A549 (cell line): ENCODE measurements at regions not wholly inside any gene's neighbourhood (a gene's known extent, or its start where the extent isn't known, plus 50 kb on each side); places are given as distances from the start of the nearest gene placed in this dataset.

Experiments
- EP300 ChIP-seq, 2 experiments: fragments of >200 bp; sonication (Bioruptor Twin); formaldehyde crosslinking; IDR thresholded peaks; 2 replicates in 1 of 2; 3 replicates in 1 of 2; pipeline ENCODE4 v1.6.1; 2016 to 2017
- FOXS1 ChIP-seq: fragments of 250-450 bp; sonication (Bioruptor Pico); IDR thresholded peaks from 2 replicates; pipeline ENCODE4 v1.5.0; 2020; ENCODE audit warnings: mild to moderate bottlenecking, moderate library complexity
- HDAC2 ChIP-seq: fragments of 200-600 bp; sonication (generic); IDR thresholded peaks from 2 replicates; pipeline ENCODE4 v1.6.1; 2016
- KDM5A ChIP-seq: fragments of 200-600 bp; sonication (generic); IDR thresholded peaks from 2 replicates; pipeline ENCODE4 v1.6.1; 2016; ENCODE audit warnings: antibody characterized with exemption, mild to moderate bottlenecking
- POLR2A ChIP-seq: IDR thresholded peaks from 2 replicates; pipeline ENCODE4 v1.6.1; 2012; ENCODE audit warnings: mild to moderate bottlenecking, low read length
- RFX5 ChIP-seq: fragments of 450-650 bp; IDR thresholded peaks from 2 replicates; pipeline ENCODE4 v1.7.1; 2014; ENCODE audit warnings: antibody characterized with exemption, mild to moderate bottlenecking, moderate library complexity
- TP53 ChIP-seq: fragments of 250-450 bp; sonication (Bioruptor Pico); IDR thresholded peaks from 2 replicates; pipeline ENCODE4 v1.5.0; 2021; ENCODE audit warnings: mild to moderate bottlenecking, moderate library complexity
- TF ChIP-seq, protein P1 (sequence below): fragments of >200 bp; sonication (Bioruptor Twin); formaldehyde crosslinking; IDR thresholded peaks from 3 replicates; pipeline ENCODE4 v1.5.1; 2016
- TF ChIP-seq, protein P2 (sequence below): fragments of 250-450 bp; sonication (Bioruptor Pico); IDR thresholded peaks from 2 replicates; pipeline ENCODE4 v1.5.0; 2021; ENCODE audit warnings: mild to moderate bottlenecking, moderate library complexity, borderline replicate concordance
- TF ChIP-seq, protein P3 (sequence below): IDR thresholded peaks from 2 replicates; pipeline ENCODE4 v1.6.1; 2012

DNA sequence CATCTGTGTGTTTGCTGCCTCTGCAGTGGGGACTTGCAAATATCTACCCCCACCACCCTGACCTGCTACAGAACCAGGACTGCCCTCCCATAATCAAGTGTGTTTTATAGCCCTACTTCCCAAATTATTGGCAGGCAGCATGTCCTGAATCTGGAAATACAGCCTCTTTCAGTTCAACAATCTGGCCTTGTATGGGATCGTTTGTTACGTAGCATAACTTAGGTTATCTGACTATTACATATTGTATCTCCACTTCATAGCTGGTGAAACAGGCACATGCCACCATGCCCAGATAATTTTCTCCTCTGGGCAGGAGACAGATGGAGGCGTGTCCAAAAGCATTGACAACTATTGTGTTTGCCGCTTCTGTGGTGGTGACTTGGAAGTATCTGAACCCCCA, 66.7 kb upstream of the ADGRL1 start:
- no peak for TF ChIP-seq RFX5
- TF ChIP-seq, protein P1, sequence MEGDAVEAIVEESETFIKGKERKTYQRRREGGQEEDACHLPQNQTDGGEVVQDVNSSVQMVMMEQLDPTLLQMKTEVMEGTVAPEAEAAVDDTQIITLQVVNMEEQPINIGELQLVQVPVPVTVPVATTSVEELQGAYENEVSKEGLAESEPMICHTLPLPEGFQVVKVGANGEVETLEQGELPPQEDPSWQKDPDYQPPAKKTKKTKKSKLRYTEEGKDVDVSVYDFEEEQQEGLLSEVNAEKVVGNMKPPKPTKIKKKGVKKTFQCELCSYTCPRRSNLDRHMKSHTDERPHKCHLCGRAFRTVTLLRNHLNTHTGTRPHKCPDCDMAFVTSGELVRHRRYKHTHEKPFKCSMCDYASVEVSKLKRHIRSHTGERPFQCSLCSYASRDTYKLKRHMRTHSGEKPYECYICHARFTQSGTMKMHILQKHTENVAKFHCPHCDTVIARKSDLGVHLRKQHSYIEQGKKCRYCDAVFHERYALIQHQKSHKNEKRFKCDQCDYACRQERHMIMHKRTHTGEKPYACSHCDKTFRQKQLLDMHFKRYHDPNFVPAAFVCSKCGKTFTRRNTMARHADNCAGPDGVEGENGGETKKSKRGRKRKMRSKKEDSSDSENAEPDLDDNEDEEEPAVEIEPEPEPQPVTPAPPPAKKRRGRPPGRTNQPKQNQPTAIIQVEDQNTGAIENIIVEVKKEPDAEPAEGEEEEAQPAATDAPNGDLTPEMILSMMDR = no peak
- no peak for TF ChIP-seq POLR2A
- TF ChIP-seq, protein P2, sequence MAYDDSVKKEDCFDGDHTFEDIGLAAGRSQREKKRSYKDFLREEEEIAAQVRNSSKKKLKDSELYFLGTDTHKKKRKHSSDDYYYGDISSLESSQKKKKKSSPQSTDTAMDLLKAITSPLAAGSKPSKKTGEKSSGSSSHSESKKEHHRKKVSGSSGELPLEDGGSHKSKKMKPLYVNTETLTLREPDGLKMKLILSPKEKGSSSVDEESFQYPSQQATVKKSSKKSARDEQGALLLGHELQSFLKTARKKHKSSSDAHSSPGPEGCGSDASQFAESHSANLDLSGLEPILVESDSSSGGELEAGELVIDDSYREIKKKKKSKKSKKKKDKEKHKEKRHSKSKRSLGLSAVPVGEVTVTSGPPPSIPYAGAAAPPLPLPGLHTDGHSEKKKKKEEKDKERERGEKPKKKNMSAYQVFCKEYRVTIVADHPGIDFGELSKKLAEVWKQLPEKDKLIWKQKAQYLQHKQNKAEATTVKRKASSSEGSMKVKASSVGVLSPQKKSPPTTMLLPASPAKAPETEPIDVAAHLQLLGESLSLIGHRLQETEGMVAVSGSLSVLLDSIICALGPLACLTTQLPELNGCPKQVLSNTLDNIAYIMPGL = no peak
- TF ChIP-seq FOXS1 (CRISPR knock-in tag) = no peak
- TF ChIP-seq HDAC2 = no peak
- TF ChIP-seq EP300 (IDR thresholded peaks at IDR 0.05) = no peak
- no peak for TF ChIP-seq KDM5A
- TF ChIP-seq TP53 = no peak
- TF ChIP-seq, protein P3, sequence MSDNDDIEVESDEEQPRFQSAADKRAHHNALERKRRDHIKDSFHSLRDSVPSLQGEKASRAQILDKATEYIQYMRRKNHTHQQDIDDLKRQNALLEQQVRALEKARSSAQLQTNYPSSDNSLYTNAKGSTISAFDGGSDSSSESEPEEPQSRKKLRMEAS = no peak
